GM23338 (cell line): ENCODE measurements at regions not wholly inside any gene's neighbourhood (a gene's known extent, or its start where the extent isn't known, plus 50 kb on each side); places are given as distances from the start of the nearest gene placed in this dataset.
A peak's percentile ranks its signal among the peaks of the same experiment; 100 is the strongest.

Source experiments
- ATAC-seq: fragments of 200-7000 bp; cut with Tn5 transposase; 3 replicates; pipeline ENCODE4 v1.9.1; 2020
- DNase-seq: peaks from one replicate; pipeline ENCODE4 v3.0.0-alpha.2; 2015; ENCODE audit warnings: low spot score
- H2AFZ ChIP-seq: fragments of 200-600 bp; sonication (generic); 2 replicates; pipeline ENCODE4 v1.8.0; 2016; ENCODE audit warnings: antibody characterized with exemption, mild to moderate bottlenecking, moderate library complexity
- H3F3A ChIP-seq: fragments of 200-600 bp; sonication (generic); replicated peaks from 2 replicates; pipeline ENCODE4 v1.8.0; 2017; ENCODE audit warnings: antibody characterized with exemption, mixed run types, low read depth
- H3K27ac ChIP-seq: fragments of 200-600 bp; sonication (generic); 2 replicates; pipeline ENCODE4 v1.6.1; 2016; ENCODE audit warnings: low read depth
- H3K27me3 ChIP-seq: fragments of 200-600 bp; sonication (generic); 2 replicates; pipeline ENCODE4 v1.8.0; 2016; ENCODE audit warnings: mild to moderate bottlenecking, mixed run types, moderate library complexity; ENCODE audit not compliant: insufficient read depth
- H3K36me3 ChIP-seq: fragments of 200-600 bp; sonication (generic); 2 replicates; pipeline ENCODE4 v1.8.0; 2016; ENCODE audit warnings: mild to moderate bottlenecking; ENCODE audit not compliant: insufficient read depth
- H3K4me1 ChIP-seq: fragments of 200-600 bp; sonication (generic); 2 replicates; pipeline ENCODE4 v1.8.0; 2016; ENCODE audit warnings: mild to moderate bottlenecking, moderate library complexity; ENCODE audit not compliant: insufficient read depth
- H3K4me2 ChIP-seq: fragments of 200-600 bp; sonication (generic); 2 replicates; pipeline ENCODE4 v1.7.1; 2017; ENCODE audit warnings: mixed run types
- H3K4me3 ChIP-seq: fragments of 200-600 bp; sonication (generic); 2 replicates; pipeline ENCODE4 v1.6.1; 2016; ENCODE audit warnings: mixed run types
- H3K79me2 ChIP-seq: fragments of 200-600 bp; sonication (generic); replicated peaks from 2 replicates; pipeline ENCODE4 v1.8.0; 2017; ENCODE audit warnings: mild to moderate bottlenecking; ENCODE audit not compliant: insufficient read depth
- H3K9me2 ChIP-seq: fragments of 200-600 bp; sonication (generic); 2 replicates; pipeline ENCODE4 v1.8.0; 2017; ENCODE audit not compliant: insufficient read depth
- H4K20me1 ChIP-seq: fragments of 200-600 bp; sonication (generic); replicated peaks from 2 replicates; pipeline ENCODE4 v1.8.0; 2017; ENCODE audit warnings: mild to moderate bottlenecking; ENCODE audit not compliant: insufficient read depth
- H3K27ac Mint-ChIP-seq: 2 replicates; pipeline ENCODE4 v1.8.0; 2020; ENCODE audit warnings: inconsistent platforms, mild to moderate bottlenecking, moderate library complexity, mixed read lengths
- H3K27me3 Mint-ChIP-seq: 3 replicates; pipeline ENCODE4 v1.8.0; 2022; ENCODE audit warnings: low read depth, mild to moderate bottlenecking, moderate library complexity, mixed read lengths, inconsistent platforms; ENCODE audit not compliant: insufficient read depth, poor library complexity
- H3K36me3 Mint-ChIP-seq: 3 replicates; pipeline ENCODE4 v1.8.0; 2021; ENCODE audit warnings: low read depth, mild to moderate bottlenecking, inconsistent platforms, moderate library complexity, mixed read lengths
- H3K4me1 Mint-ChIP-seq: 3 replicates; pipeline ENCODE4 v1.8.0; 2020; ENCODE audit warnings: mild to moderate bottlenecking, inconsistent platforms, mixed read lengths
- H3K4me3 Mint-ChIP-seq: 3 replicates; pipeline ENCODE4 v1.8.0; 2021; ENCODE audit warnings: moderate library complexity, mild to moderate bottlenecking, inconsistent platforms, mixed read lengths
- H3K9me3 Mint-ChIP-seq: 3 replicates; pipeline ENCODE4 v1.8.0; 2020; ENCODE audit warnings: moderate library complexity, mild to moderate bottlenecking, inconsistent platforms, mixed read lengths
- CTCF ChIP-seq, 2 experiments: fragments of 200-600 bp in 1 of 2; sonication (generic) in 1 of 2; conservative IDR thresholded peaks; 2 replicates each; pipeline versions ENCODE4 v1.5.1 to v1.6.1; 2016 to 2017; ENCODE audit warnings: antibody characterized with exemption in 2 of 2, low read depth in 2 of 2, mild to moderate bottlenecking in 2 of 2, moderate library complexity in 1 of 2
- EZH2 ChIP-seq: fragments of 200-600 bp; sonication (generic); IDR thresholded peaks from one replicate; pipeline ENCODE4 v1.8.0; 2017; ENCODE audit warnings: antibody characterized with exemption, mild to moderate bottlenecking, low read depth; ENCODE audit not compliant: unreplicated experiment
- POLR2AphosphoS5 ChIP-seq: IDR thresholded peaks from 2 replicates; pipeline ENCODE4 v1.6.1; 2016; ENCODE audit warnings: antibody characterized with exemption, low read depth
- TF ChIP-seq, protein P1 (sequence below): fragments of 250-450 bp; sonication (Bioruptor Pico); IDR thresholded peaks from 2 replicates; pipeline ENCODE4 v1.5.0; 2020; ENCODE audit warnings: mild to moderate bottlenecking, moderate library complexity
- TF ChIP-seq, protein P2 (sequence below): IDR thresholded peaks from one replicate; pipeline ENCODE4 v1.6.1; 2018; ENCODE audit warnings: antibody characterized with exemption; ENCODE audit not compliant: unreplicated experiment

DNA sequence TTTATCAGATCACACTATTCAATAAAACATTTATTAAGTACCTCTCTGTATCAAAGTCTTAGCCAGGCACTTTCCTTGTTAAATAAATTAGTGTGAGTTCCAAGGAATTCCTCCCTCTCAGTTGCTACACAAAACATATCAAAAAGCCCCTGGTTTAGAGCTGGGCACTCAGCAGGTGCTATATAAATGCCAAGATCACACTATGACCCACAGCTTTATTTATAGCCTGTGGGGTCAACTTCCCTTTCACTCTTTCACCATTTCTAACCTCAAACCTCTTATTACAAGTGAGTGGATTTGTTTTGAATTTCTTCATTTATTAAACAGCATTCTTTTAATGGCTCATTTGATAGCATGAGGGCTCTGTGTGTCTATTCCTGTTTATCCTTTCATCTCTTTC is 112.6 kb upstream of the MPHOSPH6 start:
- Histone ChIP-seq H2AFZ (no peak overlapping the region), H3K4me3 (no peak overlapping the region), H3K27me3 (no peaks in the 10 kb centered on the region), H3K4me2 (no peak overlapping the region), H3K4me1 (no peaks in the 10 kb centered on the region), H3K27ac (no peak overlapping the region), H3K36me3 (no peaks in the 10 kb centered on the region), H3K79me2 (no peaks in the 10 kb centered on the region), H3F3A (no peaks in the 10 kb centered on the region), H4K20me1 (no peaks in the 10 kb centered on the region), H3K9me2 (0 out of 2 replicates have a peak, but pooled peaks cover 4% of the 10 kb centered on the region)
- Mint-ChIP-seq H3K4me1 (no peaks in the 10 kb centered on the region), H3K4me3 (no peak overlapping the region), H3K9me3 (no peaks in the 10 kb centered on the region), H3K27me3 (peaks cover 3% of the 10 kb centered on the region), H3K36me3 (no peaks in the 10 kb centered on the region), H3K27ac (no peak overlapping the region)
- no peak for TF ChIP-seq EZH2
- no peak for ATAC-seq
- DNase-seq: no peak

- Mint-ChIP-seq H3K4me3 (no peak overlapping the region), H3K27ac (no peak overlapping the region), H3K27me3 (peaks cover 3% of the 10 kb centered on the region), H3K4me1 (no peaks in the 10 kb centered on the region), H3K9me3 (no peaks in the 10 kb centered on the region), H3K36me3 (no peaks in the 10 kb centered on the region)
- Histone ChIP-seq H3K4me1 (no peaks in the 10 kb centered on the region), H3K36me3 (no peaks in the 10 kb centered on the region), H4K20me1 (no peaks in the 10 kb centered on the region), H2AFZ (0 out of 2 replicates have a peak overlapping the region, but pooled peaks have one; percentile 18), H3K9me2 (0 out of 2 replicates have a peak, but pooled peaks cover 4% of the 10 kb centered on the region), H3K27ac (no peak overlapping the region), H3K27me3 (no peaks in the 10 kb centered on the region), H3F3A (no peaks in the 10 kb centered on the region), H3K79me2 (no peaks in the 10 kb centered on the region), H3K4me2 (no peak overlapping the region), H3K4me3 (no peak overlapping the region)
- DNase-seq (no peak), ATAC-seq (no peak)
- TF ChIP-seq, protein P1, sequence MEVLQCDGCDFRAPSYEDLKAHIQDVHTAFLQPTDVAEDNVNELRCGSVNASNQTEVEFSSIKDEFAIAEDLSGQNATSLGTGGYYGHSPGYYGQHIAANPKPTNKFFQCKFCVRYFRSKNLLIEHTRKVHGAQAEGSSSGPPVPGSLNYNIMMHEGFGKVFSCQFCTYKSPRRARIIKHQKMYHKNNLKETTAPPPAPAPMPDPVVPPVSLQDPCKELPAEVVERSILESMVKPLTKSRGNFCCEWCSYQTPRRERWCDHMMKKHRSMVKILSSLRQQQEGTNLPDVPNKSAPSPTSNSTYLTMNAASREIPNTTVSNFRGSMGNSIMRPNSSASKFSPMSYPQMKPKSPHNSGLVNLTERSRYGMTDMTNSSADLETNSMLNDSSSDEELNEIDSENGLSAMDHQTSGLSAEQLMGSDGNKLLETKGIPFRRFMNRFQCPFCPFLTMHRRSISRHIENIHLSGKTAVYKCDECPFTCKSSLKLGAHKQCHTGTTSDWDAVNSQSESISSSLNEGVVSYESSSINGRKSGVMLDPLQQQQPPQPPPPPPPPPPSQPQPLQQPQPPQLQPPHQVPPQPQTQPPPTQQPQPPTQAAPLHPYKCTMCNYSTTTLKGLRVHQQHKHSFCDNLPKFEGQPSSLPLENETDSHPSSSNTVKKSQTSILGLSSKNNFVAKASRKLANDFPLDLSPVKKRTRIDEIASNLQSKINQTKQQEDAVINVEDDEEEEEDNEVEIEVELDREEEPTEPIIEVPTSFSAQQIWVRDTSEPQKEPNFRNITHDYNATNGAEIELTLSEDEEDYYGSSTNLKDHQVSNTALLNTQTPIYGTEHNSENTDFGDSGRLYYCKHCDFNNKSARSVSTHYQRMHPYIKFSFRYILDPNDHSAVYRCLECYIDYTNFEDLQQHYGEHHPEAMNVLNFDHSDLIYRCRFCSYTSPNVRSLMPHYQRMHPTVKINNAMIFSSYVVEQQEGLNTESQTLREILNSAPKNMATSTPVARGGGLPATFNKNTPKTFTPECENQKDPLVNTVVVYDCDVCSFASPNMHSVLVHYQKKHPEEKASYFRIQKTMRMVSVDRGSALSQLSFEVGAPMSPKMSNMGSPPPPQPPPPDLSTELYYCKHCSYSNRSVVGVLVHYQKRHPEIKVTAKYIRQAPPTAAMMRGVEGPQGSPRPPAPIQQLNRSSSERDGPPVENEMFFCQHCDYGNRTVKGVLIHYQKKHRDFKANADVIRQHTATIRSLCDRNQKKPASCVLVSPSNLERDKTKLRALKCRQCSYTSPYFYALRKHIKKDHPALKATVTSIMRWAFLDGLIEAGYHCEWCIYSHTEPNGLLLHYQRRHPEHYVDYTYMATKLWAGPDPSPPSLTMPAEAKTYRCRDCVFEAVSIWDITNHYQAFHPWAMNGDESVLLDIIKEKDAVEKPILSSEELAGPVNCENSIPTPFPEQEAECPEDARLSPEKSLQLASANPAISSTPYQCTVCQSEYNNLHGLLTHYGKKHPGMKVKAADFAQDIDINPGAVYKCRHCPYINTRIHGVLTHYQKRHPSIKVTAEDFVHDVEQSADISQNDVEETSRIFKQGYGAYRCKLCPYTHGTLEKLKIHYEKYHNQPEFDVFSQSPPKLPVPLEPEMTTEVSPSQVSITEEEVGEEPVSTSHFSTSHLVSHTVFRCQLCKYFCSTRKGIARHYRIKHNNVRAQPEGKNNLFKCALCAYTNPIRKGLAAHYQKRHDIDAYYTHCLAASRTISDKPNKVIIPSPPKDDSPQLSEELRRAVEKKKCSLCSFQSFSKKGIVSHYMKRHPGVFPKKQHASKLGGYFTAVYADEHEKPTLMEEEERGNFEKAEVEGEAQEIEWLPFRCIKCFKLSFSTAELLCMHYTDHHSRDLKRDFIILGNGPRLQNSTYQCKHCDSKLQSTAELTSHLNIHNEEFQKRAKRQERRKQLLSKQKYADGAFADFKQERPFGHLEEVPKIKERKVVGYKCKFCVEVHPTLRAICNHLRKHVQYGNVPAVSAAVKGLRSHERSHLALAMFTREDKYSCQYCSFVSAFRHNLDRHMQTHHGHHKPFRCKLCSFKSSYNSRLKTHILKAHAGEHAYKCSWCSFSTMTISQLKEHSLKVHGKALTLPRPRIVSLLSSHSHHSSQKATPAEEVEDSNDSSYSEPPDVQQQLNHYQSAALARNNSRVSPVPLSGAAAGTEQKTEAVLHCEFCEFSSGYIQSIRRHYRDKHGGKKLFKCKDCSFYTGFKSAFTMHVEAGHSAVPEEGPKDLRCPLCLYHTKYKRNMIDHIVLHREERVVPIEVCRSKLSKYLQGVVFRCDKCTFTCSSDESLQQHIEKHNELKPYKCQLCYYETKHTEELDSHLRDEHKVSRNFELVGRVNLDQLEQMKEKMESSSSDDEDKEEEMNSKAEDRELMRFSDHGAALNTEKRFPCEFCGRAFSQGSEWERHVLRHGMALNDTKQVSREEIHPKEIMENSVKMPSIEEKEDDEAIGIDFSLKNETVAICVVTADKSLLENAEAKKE (CRISPR knock-in tag): no peak
- TF ChIP-seq, protein P2, sequence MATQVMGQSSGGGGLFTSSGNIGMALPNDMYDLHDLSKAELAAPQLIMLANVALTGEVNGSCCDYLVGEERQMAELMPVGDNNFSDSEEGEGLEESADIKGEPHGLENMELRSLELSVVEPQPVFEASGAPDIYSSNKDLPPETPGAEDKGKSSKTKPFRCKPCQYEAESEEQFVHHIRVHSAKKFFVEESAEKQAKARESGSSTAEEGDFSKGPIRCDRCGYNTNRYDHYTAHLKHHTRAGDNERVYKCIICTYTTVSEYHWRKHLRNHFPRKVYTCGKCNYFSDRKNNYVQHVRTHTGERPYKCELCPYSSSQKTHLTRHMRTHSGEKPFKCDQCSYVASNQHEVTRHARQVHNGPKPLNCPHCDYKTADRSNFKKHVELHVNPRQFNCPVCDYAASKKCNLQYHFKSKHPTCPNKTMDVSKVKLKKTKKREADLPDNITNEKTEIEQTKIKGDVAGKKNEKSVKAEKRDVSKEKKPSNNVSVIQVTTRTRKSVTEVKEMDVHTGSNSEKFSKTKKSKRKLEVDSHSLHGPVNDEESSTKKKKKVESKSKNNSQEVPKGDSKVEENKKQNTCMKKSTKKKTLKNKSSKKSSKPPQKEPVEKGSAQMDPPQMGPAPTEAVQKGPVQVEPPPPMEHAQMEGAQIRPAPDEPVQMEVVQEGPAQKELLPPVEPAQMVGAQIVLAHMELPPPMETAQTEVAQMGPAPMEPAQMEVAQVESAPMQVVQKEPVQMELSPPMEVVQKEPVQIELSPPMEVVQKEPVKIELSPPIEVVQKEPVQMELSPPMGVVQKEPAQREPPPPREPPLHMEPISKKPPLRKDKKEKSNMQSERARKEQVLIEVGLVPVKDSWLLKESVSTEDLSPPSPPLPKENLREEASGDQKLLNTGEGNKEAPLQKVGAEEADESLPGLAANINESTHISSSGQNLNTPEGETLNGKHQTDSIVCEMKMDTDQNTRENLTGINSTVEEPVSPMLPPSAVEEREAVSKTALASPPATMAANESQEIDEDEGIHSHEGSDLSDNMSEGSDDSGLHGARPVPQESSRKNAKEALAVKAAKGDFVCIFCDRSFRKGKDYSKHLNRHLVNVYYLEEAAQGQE: no peak
- TF ChIP-seq POLR2AphosphoS5 (no peak), CTCF (conservative IDR thresholded peaks at IDR 0.05; ENCODE audit: low read depth in 2 of 2) (no peak)
Measured at GRCh38 chr16:82281544-82281943, 111.5 kb upstream of the MPHOSPH6 start.
